ENCODE measurements at regions not wholly inside any gene's neighbourhood (a gene's known extent, or its start where the extent isn't known, plus 50 kb on each side); places are given as distances from the start of the nearest gene placed in this dataset.

GRCh38 chr17:62179525-62180161 lies 114.6 kb upstream of the MED13 start:
- CTCF ChIA-PET, result interaction anchor here (0.6 to 1.2 kb wide), 9 partner anchors 8 to 1564 kb away, joined by 3 to 4 read pairs (median 3); no protein-coding TSS in a partner anchor
- no peaks in the 10 kb centered on the region for H3K9me3 Mint-ChIP-seq (ENCODE audit: unreplicated experiment)
- peak; percentile 93 for DNase-seq (ENCODE audit: unreplicated experiment)
- intact Hi-C loops (cut with micrococcal nuclease), result loop anchor here (1.0 to 10.0 kb wide), 4 partner anchors 112 to 543 kb away; partner anchors contain the start of genes BRIP1 and MED13
- H3K36me3 Mint-ChIP-seq (ENCODE audit: insufficient read depth, unreplicated experiment), result peaks cover 4% of the 10 kb centered on the region
- POLR2A ChIA-PET, result interaction anchor here (0.6 to 0.9 kb wide), 2 partner anchors 114 to 181 kb away, joined by 3 to 7 read pairs; no protein-coding TSS in a partner anchor
- H3K27ac Mint-ChIP-seq (ENCODE audit: low read depth, unreplicated experiment), result no peak overlapping the region
- BruUV-seq (replicated peaks), result no TSS peak
- H3K4me3 Mint-ChIP-seq (ENCODE audit: unreplicated experiment), result no peak overlapping the region
- peak; percentile 45 for TF ChIP-seq CTCF (IDR thresholded peaks at IDR 0.05; ENCODE audit: unreplicated experiment)
- H3K27me3 Mint-ChIP-seq (ENCODE audit: insufficient read depth, unreplicated experiment), result no peaks in the 10 kb centered on the region
- peaks cover 6% of the 10 kb centered on the region for H3K4me1 Mint-ChIP-seq (ENCODE audit: insufficient read depth, unreplicated experiment)

GRCh38 chr17:62178579-62178978 lies 113.5 kb upstream of the MED13 start:
- Mint-ChIP-seq H3K4me1 (ENCODE audit: insufficient read depth, unreplicated experiment) (peaks cover 6% of the 10 kb centered on the region), H3K36me3 (ENCODE audit: insufficient read depth, unreplicated experiment) (peaks cover 4% of the 10 kb centered on the region), H3K9me3 (ENCODE audit: unreplicated experiment) (peaks cover 2% of the 10 kb centered on the region), H3K27ac (ENCODE audit: low read depth, unreplicated experiment) (peak overlapping the region; percentile 49), H3K4me3 (ENCODE audit: unreplicated experiment) (no peak overlapping the region), H3K27me3 (ENCODE audit: insufficient read depth, unreplicated experiment) (no peaks in the 10 kb centered on the region)
- no TSS peak for BruUV-seq (replicated peaks)
- POLR2A ChIA-PET, result interaction anchor here (1.2 kb wide), 1 partner anchor 113 kb away, joined by 3 read pairs; no protein-coding TSS in a partner anchor
- DNase-seq (ENCODE audit: unreplicated experiment), result peak; percentile 75
- no peak for TF ChIP-seq CTCF (IDR thresholded peaks at IDR 0.05; ENCODE audit: unreplicated experiment)
- CTCF ChIA-PET, result interaction anchor here (1.1 kb wide), 1 partner anchor 15 kb away, joined by 3 read pairs; no protein-coding TSS in a partner anchor
- intact Hi-C loops (cut with micrococcal nuclease), result loop anchor here (2.0 to 10.0 kb wide), 3 partner anchors 111 to 316 kb away; partner anchors contain the start of genes BRIP1 and MED13

- DNase-seq (ENCODE audit: unreplicated experiment), result peak; percentile 16
- ChIA-PET POLR2A (no interaction called here), CTCF (interaction anchor here (0.6 kb wide), 1 partner anchor 15 kb away, joined by 3 read pairs; no protein-coding TSS in a partner anchor)
- TF ChIP-seq CTCF (IDR thresholded peaks at IDR 0.05; ENCODE audit: unreplicated experiment), result no peak
- Mint-ChIP-seq H3K4me3 (ENCODE audit: unreplicated experiment) (no peak overlapping the region), H3K27me3 (ENCODE audit: insufficient read depth, unreplicated experiment) (no peaks in the 10 kb centered on the region), H3K27ac (ENCODE audit: low read depth, unreplicated experiment) (no peak overlapping the region), H3K4me1 (ENCODE audit: insufficient read depth, unreplicated experiment) (peaks cover 6% of the 10 kb centered on the region), H3K36me3 (ENCODE audit: insufficient read depth, unreplicated experiment) (peaks cover 4% of the 10 kb centered on the region), H3K9me3 (ENCODE audit: unreplicated experiment) (peaks cover 7% of the 10 kb centered on the region)
- intact Hi-C loops (cut with micrococcal nuclease), result loop anchor here (10.0 kb wide), 1 partner anchor 228 kb away; no protein-coding TSS in a partner anchor
- no TSS peak for BruUV-seq (replicated peaks)
Observed at GRCh38 chr17:62172492-62173291, 107.6 kb upstream of the MED13 start.

- H3K4me1 Mint-ChIP-seq (ENCODE audit: insufficient read depth, unreplicated experiment), result peaks cover 12% of the 10 kb centered on the region
- H3K4me3 Mint-ChIP-seq (ENCODE audit: unreplicated experiment), result no peak overlapping the region
- H3K36me3 Mint-ChIP-seq (ENCODE audit: insufficient read depth, unreplicated experiment), result no peaks in the 10 kb centered on the region
- no peak overlapping the region for H3K27ac Mint-ChIP-seq (ENCODE audit: low read depth, unreplicated experiment)
- H3K27me3 Mint-ChIP-seq (ENCODE audit: insufficient read depth, unreplicated experiment), result no peaks in the 10 kb centered on the region
- H3K9me3 Mint-ChIP-seq (ENCODE audit: unreplicated experiment), result no peaks in the 10 kb centered on the region
- intact Hi-C loops (cut with micrococcal nuclease), result no loop called here
- TF ChIP-seq CTCF (IDR thresholded peaks at IDR 0.05; ENCODE audit: unreplicated experiment), result no peak
- no peak for DNase-seq (ENCODE audit: unreplicated experiment)
- POLR2A ChIA-PET, result no interaction called here
- CTCF ChIA-PET, result no interaction called here
- BruUV-seq (replicated peaks), result no TSS peak
Observed at GRCh38 chr17:62167076-62167475, 102.0 kb upstream of the MED13 start.

All from MCF 10A (cell line).